ENCODE measurements at regions not wholly inside any gene's neighbourhood (a gene's known extent, or its start where the extent isn't known, plus 50 kb on each side); places are given as distances from the start of the nearest gene placed in this dataset.

DNA sequence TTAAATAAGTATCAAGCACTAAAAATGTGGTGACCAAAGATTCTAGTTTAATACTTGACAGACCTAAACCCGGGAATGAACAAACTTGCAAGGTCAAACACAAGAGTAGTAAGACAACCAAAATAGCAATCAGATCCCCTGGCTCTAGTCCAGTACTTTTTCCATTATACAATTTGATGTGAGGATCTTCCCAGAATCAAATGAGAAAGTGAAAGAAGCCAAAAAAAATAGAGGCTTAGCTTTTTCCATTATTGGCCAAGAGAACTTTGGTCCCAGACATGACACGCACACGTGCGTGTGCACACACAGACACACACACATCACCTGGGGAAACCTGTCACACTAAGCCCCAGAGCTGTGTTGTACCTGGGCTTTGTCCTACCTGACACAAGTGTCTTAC is 300.6 kb upstream of the CDH5 start:
- H2BK15ac ChIP-seq (ENCODE audit: low read length), result 0 out of 2 replicates have a peak overlapping the region, but pooled peaks have one; percentile 62
- CTCF ChIA-PET (ENCODE audit: partially characterized antibody), result no interaction called here
- TF ChIP-seq RXRA (IDR thresholded peaks at IDR 0.05; ENCODE audit: insufficient read depth, low read depth, low read length) (no peak), SIX5 (IDR thresholded peaks at IDR 0.05; ENCODE audit: low read depth, low read length) (no peak), CBX8 (IDR thresholded peaks at IDR 0.05; ENCODE audit: borderline replicate concordance, low read depth, low read length) (no peak), RFX5 (IDR thresholded peaks at IDR 0.05; ENCODE audit: borderline replicate concordance, low read depth, low read length) (no peak), GABPA (IDR thresholded peaks at IDR 0.05; ENCODE audit: borderline replicate concordance, insufficient read depth, low read length) (no peak), SIN3A (conservative IDR thresholded peaks at IDR 0.05 in 1 of 2, IDR thresholded peaks at IDR 0.05 in 1 of 2; ENCODE audit: low read depth in 1 of 2, low read length in 2 of 2) (no peak), KDM5A (IDR thresholded peaks at IDR 0.05; ENCODE audit: low read length) (no peak), EP300 (IDR thresholded peaks at IDR 0.05; ENCODE audit: borderline replicate concordance in 1 of 2, low read depth in 2 of 2, low read length in 2 of 2) (no peak), RAD21 (IDR thresholded peaks at IDR 0.05 in 1 of 2, conservative IDR thresholded peaks at IDR 0.05 in 1 of 2; ENCODE audit: low read depth in 2 of 2, low read length in 2 of 2) (no peak), BCL11A (IDR thresholded peaks at IDR 0.05; ENCODE audit: low read depth in 2 of 2, low read length in 2 of 2) (no peak)
- TF ChIP-seq, protein P1, sequence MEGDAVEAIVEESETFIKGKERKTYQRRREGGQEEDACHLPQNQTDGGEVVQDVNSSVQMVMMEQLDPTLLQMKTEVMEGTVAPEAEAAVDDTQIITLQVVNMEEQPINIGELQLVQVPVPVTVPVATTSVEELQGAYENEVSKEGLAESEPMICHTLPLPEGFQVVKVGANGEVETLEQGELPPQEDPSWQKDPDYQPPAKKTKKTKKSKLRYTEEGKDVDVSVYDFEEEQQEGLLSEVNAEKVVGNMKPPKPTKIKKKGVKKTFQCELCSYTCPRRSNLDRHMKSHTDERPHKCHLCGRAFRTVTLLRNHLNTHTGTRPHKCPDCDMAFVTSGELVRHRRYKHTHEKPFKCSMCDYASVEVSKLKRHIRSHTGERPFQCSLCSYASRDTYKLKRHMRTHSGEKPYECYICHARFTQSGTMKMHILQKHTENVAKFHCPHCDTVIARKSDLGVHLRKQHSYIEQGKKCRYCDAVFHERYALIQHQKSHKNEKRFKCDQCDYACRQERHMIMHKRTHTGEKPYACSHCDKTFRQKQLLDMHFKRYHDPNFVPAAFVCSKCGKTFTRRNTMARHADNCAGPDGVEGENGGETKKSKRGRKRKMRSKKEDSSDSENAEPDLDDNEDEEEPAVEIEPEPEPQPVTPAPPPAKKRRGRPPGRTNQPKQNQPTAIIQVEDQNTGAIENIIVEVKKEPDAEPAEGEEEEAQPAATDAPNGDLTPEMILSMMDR (IDR thresholded peaks at IDR 0.05; ENCODE audit: control extremely low read depth in 1 of 3, insufficient read depth in 1 of 3, low read depth in 1 of 3, low read length in 3 of 3), result no peak

More for the DNA sequence above, 300.6 kb upstream of the CDH5 start:
- H3K36me3 ChIP-seq (ENCODE audit: control insufficient read depth in 2 of 4, insufficient read depth in 4 of 4, low read length in 3 of 4), result no peaks in the 10 kb centered on the region
- H2AFZ ChIP-seq (ENCODE audit: low read length), result no peak overlapping the region
- H3K4me2 ChIP-seq (ENCODE audit: insufficient read depth in 1 of 2, low read depth in 2 of 2, low read length in 2 of 2), result no peak overlapping the region
- FAIRE-seq (no peak), DNase-seq (ENCODE audit: low read depth in 1 of 2, low spot score in 2 of 2) (no peak)
- no peak overlapping the region for H4K8ac ChIP-seq (ENCODE audit: extremely low read depth, insufficient read depth, low read length)
- H3K18ac ChIP-seq (ENCODE audit: extremely low read depth, low read length), result no peak overlapping the region
- H2BK5ac ChIP-seq (ENCODE audit: low read depth, low read length), result no peak overlapping the region
- H3K27ac ChIP-seq (ENCODE audit: low read depth, low read length), result no peak overlapping the region
- H3K79me2 ChIP-seq (ENCODE audit: control insufficient read depth in 1 of 2, insufficient read depth in 2 of 2, low read length in 2 of 2), result no peaks in the 10 kb centered on the region
- no peak overlapping the region for H4K5ac ChIP-seq (ENCODE audit: insufficient read length, low read depth, low read length)
- H3K27me3 ChIP-seq (replicated peaks in 1 of 4; ENCODE audit: control insufficient read depth in 3 of 4, extremely low read depth in 1 of 4, insufficient read depth in 3 of 4, low read length in 3 of 4), result no peaks in the 10 kb centered on the region
- H3K9me3 ChIP-seq (ENCODE audit: insufficient read depth in 2 of 2, low read depth in 1 of 2, low read length in 1 of 2), result no peaks in the 10 kb centered on the region
- H3K23ac ChIP-seq (ENCODE audit: insufficient read length), result no peak overlapping the region
- no peaks in the 10 kb centered on the region for H4K20me1 ChIP-seq (replicated peaks in 1 of 2; ENCODE audit: control insufficient read depth in 1 of 2, insufficient read depth in 2 of 2, low read length in 2 of 2)
- H3K4ac ChIP-seq (replicated peaks; ENCODE audit: insufficient read length, low read depth, low read length), result no peak overlapping the region
- 94% methylated on average over 4 of the region's 4 CpGs; no CpG with 5 or more reads in 1 of the 2 experiments for WGBS, 2 experiments (ENCODE audit: extremely low coverage in 1 of 2, insufficient coverage in 1 of 2, insufficient read length in 1 of 2, insufficient replicate concordance in 2 of 2, low coverage in 1 of 2, low lambda C conversion rate in 2 of 2, missing lambda C conversion rate in 1 of 2)
- no peak overlapping the region for H2BK20ac ChIP-seq (ENCODE audit: low read length)
- no peak overlapping the region for H2BK12ac ChIP-seq (ENCODE audit: low read depth, low read length)
- no peak overlapping the region for H3K4me3 ChIP-seq (ENCODE audit: extremely low read depth in 1 of 4, insufficient read depth in 2 of 4, low read depth in 3 of 4, low read length in 4 of 4)
- H3K79me1 ChIP-seq (ENCODE audit: low read depth, low read length), result no peaks in the 10 kb centered on the region
- H4K91ac ChIP-seq (replicated peaks; ENCODE audit: insufficient read length, low read length), result no peak overlapping the region
- H2AK5ac ChIP-seq (ENCODE audit: low read depth, low read length), result no peak overlapping the region
- H2BK120ac ChIP-seq (replicated peaks; ENCODE audit: low read depth, low read length), result no peak overlapping the region
- POLR2A ChIA-PET (ENCODE audit: partially characterized antibody), result no interaction called here
- no peak overlapping the region for H3K56ac ChIP-seq (replicated peaks; ENCODE audit: insufficient read length, low read depth, low read length)
- no peaks in the 10 kb centered on the region for H3K23me2 ChIP-seq (ENCODE audit: low read depth, low read length)
- H3K14ac ChIP-seq (ENCODE audit: insufficient read length), result no peak overlapping the region
- H3K9ac ChIP-seq (replicated peaks in 1 of 4; ENCODE audit: extremely low read depth in 1 of 4, low read depth in 3 of 4, low read length in 3 of 4), result no peak overlapping the region
- H3K4me1 ChIP-seq (replicated peaks in 1 of 4; ENCODE audit: control insufficient read depth in 3 of 4, insufficient read depth in 4 of 4, low read length in 3 of 4), result peaks cover 0 to 4% (median under 1%) of the 10 kb centered on the region in 4 experiments; a peak in 3 of 7 replicates

Measured in H1 (cell line).